OCI-LY3 (cell line): ENCODE measurements at regions not wholly inside any gene's neighbourhood (a gene's known extent, or its start where the extent isn't known, plus 50 kb on each side); places are given as distances from the start of the nearest gene placed in this dataset.
"Not testable (repeated sequence)": the region's sequence is repeated elsewhere in the genome, so short reads cannot be mapped to it uniquely, and the experiment has no call there.

Source experiments
- CTCF ChIP-seq: fragments of 200-600, 300-600 bp; sonication (generic); IDR thresholded peaks from 2 replicates; pipeline ENCODE4 v1.5.1; 2014; ENCODE audit warnings: antibody characterized with exemption, low read length, low read depth
- EZH2phosphoT487 ChIP-seq: fragments of 200-600 bp; shearing (Covaris generic); IDR thresholded peaks from 2 replicates; pipeline ENCODE4 v1.6.1; 2018; ENCODE audit warnings: antibody characterized with exemption, mixed run types, low read depth

DNA sequence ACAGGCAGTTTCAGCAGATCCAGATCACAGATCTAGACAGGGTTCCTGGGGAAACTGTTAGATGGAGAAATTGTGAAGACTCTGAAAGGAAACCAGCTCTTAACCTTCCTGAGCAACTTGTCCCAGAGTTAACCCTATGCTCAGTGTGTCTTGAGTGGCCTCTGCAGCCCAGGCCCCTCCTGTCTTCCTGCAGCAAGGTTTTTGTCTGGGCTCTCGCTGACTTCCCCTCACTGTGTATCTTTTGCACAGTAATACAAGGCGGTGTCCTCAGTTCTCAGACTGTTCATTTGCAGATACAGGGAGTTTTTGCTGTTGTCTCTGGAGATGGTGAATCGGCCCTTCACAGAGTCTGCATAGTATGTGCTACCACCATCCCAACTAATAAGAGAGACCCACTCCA is 943.6 kb downstream of the TMEM121 start:
- TF ChIP-seq CTCF, EZH2phosphoT487: not testable (repeated sequence)
